Body of pancreas (tissue), 4 donors: ENCODE measurements at regions not wholly inside any gene's neighbourhood (a gene's known extent, or its start where the extent isn't known, plus 50 kb on each side); places are given as distances from the start of the nearest gene placed in this dataset.

Experiments used
- CTCF ChIP-seq, 7 experiments: fragments of 450-650 bp in 4 of 7; fragments of 200-600 bp in 3 of 7; sonication (generic) in 3 of 7; IDR thresholded peaks; one replicate each; pipeline ENCODE4 v1.5.1; 2016 to 2019; ENCODE audit warnings: antibody characterized with exemption in 7 of 7
- POLR2A ChIP-seq, 3 donors: fragments of 450-650 bp; IDR thresholded peaks; one replicate each; pipeline ENCODE4 v1.6.1; 2016; ENCODE audit warnings: antibody characterized with exemption in 3 of 3, mild to moderate bottlenecking in 2 of 3

GRCh38 chr7:53485354-53485753 is 449.9 kb downstream of the POM121L12 start:
- no peak for TF ChIP-seq CTCF (IDR thresholded peaks at IDR 0.05)
- no peak for TF ChIP-seq POLR2A (IDR thresholded peaks at IDR 0.05)
